HG03039 (cell line): ENCODE measurements at regions not wholly inside any gene's neighbourhood (a gene's known extent, or its start where the extent isn't known, plus 50 kb on each side); places are given as distances from the start of the nearest gene placed in this dataset.
"Not testable (repeated sequence)": the region's sequence is repeated elsewhere in the genome, so short reads cannot be mapped to it uniquely, and the experiment has no call there.

Experiments used
- ATAC-seq: cut with Tn5 transposase; IDR thresholded peaks from one replicate; pipeline ENCODE4 v1.9.1; 2021; ENCODE audit warnings: mild to moderate bottlenecking, moderate library complexity; ENCODE audit not compliant: unreplicated experiment

GRCh38 chr6:165849534-165850430 lies 186.7 kb upstream of the PDE10A start:
- no peak for ATAC-seq

- no peak for ATAC-seq
Measured at GRCh38 chr6:165848086-165848426, 185.0 kb upstream of the PDE10A start.

- ATAC-seq, result no peak
Measured at GRCh38 chr6:165847407-165848085, 184.5 kb upstream of the PDE10A start.

GRCh38 chr6:165846123-165846966 lies 183.3 kb upstream of the PDE10A start:
- ATAC-seq, result no peak

GRCh38 chr6:165845493-165845892 lies 182.5 kb upstream of the PDE10A start:
- ATAC-seq, result no peak

GRCh38 chr6:165844801-165845364 lies 181.8 kb upstream of the PDE10A start:
- ATAC-seq, result no peak

GRCh38 chr6:165844232-165844631 lies 181.2 kb upstream of the PDE10A start:
- ATAC-seq, result no peak

GRCh38 chr6:165843568-165844113 lies 180.6 kb upstream of the PDE10A start:
- no peak for ATAC-seq

GRCh38 chr6:165843121-165843520 lies 180.1 kb upstream of the PDE10A start:
- ATAC-seq, result no peak

- no peak for ATAC-seq
Measured at GRCh38 chr6:165842281-165842936, 179.4 kb upstream of the PDE10A start.

- no peak for ATAC-seq
Measured at GRCh38 chr6:165841153-165841558, 178.1 kb upstream of the PDE10A start.

GRCh38 chr6:165837948-165838745 lies 175.1 kb upstream of the PDE10A start:
- no peak for ATAC-seq

GRCh38 chr6:165836648-165837047 lies 173.6 kb upstream of the PDE10A start:
- not testable (repeated sequence) for ATAC-seq

- no peak for ATAC-seq
Measured at GRCh38 chr6:165835410-165835851, 172.4 kb upstream of the PDE10A start.

GRCh38 chr6:165834613-165835259 lies 171.7 kb upstream of the PDE10A start:
- ATAC-seq, result no peak

- no peak for ATAC-seq
Measured at GRCh38 chr6:165833355-165833754, 170.3 kb upstream of the PDE10A start.

GRCh38 chr6:165831812-165832510 lies 168.9 kb upstream of the PDE10A start:
- no peak for ATAC-seq

- ATAC-seq, result no peak
Measured at GRCh38 chr6:165830761-165831160, 167.7 kb upstream of the PDE10A start.
